Nucleus accumbens (tissue), 56 donors: ENCODE measurements at regions not wholly inside any gene's neighbourhood (a gene's known extent, or its start where the extent isn't known, plus 50 kb on each side); places are given as distances from the start of the nearest gene placed in this dataset.

Source experiments
- DNase-seq, 56 donors: peaks; one replicate each; lab custom pipeline; 2025; lab: John Stamatoyannopoulos, UW

- DNase-seq, result no peak
Measured at GRCh38 chr4:100811046-100811445, 293.2 kb upstream of the EMCN start.

- DNase-seq, result no peak
Measured at GRCh38 chr4:100809506-100809905, 291.7 kb upstream of the EMCN start.

- DNase-seq, result no peak
Measured at GRCh38 chr4:100806988-100807387, 289.2 kb upstream of the EMCN start.

DNA sequence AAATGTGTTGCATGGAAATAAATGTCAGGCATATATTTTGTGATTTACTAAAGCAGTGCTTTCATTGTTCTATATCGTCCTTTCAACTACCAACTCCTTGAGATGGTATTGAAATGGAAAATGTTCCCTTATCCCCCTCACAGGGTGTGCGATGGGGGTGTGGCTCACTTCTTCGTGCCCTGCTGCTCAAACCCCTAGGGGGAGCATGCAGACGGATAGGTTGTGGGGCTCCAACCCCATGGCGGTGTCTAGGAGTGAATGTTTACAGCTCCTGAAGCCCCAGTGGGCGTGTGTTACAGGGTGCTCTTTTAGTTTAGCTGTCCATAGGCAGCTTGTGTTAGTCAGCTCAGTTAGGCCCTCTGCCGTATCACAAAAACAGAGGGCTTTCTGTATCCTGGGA, 287.7 kb upstream of the EMCN start:
- DNase-seq, result no peak

- no peak for DNase-seq
Measured at GRCh38 chr4:100804576-100805360, 286.9 kb upstream of the EMCN start.

DNA sequence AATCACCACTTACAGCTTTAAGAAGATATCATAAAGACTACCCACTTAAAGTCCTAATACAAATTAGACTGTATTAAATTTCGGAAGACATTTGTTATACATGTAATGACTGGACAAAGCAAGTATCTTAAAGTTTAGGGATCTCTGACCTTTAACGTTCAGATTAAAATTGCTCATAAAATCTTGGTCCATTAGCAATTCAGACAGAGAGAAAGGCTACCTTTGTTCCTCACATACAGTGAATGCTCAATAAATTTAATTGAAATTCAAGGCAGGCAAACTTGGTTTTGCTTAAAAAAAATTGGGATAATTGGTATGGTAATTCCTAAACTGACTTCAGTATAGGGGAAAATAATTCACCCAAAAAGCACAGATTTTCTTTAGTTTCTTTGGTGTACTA, 285.9 kb upstream of the EMCN start:
- DNase-seq, result no peak

GRCh38 chr4:100799761-100800539, 282.1 kb upstream of the EMCN start:
- no peak for DNase-seq

DNA sequence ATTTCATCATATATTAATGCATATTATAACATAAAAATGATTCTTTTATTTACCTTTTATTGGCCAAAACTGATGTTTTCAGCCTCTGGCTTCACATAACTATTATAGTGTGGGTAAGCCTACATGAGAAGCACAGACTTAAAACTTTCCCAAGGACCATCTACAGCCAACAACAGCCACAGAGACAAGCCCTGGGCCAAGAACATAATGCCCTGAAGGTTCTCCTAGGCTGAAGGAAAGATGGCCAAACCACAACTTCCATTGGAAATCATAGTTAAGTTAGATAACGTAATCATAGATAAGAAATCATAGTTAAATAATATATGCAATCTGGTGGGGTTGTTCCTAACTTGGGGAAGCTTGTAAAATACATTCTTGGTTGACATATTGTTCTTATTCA, 280.0 kb upstream of the EMCN start:
- no peak for DNase-seq

GRCh38 chr4:100797356-100797755, 279.5 kb upstream of the EMCN start:
- no peak for DNase-seq

DNA sequence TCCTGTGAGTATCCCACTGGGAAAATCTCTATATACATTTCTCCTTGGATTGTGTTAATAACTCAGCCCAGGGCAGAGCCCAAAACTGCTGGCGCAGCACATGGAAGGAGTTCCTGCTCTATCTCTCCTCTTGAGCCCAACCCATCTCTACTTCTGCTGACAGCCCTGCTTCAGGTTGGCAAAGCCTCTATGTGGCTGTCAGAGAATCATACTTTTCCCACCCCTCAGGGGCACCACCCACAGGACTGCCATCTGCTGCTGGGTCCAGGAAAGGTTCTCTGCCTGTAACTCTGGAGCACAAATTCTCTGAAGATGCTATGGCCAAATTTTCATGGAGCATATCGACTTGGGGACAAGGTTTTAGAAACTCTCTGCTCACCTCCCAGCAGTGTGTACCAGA, 278.5 kb upstream of the EMCN start:
- DNase-seq, result no peak

DNA sequence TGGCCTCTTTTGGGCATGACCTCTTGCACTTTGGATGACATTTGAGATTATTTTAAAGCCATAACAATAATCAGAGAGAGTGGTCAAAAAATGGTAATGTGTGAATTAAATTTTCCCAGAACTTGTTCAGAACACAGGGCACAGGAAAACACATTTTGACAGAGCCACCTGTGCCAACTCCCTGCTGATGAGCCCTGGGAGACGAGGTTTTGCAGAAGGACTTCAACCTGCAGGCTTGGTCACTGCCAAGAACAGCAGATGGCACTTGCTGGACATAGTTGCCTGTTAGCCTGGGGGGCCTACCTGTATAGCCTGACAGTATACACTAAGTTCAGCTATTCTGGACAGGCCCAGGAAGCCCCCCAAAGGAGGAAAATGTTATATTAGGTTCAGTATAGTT, 277.8 kb upstream of the EMCN start:
- no peak for DNase-seq

DNA sequence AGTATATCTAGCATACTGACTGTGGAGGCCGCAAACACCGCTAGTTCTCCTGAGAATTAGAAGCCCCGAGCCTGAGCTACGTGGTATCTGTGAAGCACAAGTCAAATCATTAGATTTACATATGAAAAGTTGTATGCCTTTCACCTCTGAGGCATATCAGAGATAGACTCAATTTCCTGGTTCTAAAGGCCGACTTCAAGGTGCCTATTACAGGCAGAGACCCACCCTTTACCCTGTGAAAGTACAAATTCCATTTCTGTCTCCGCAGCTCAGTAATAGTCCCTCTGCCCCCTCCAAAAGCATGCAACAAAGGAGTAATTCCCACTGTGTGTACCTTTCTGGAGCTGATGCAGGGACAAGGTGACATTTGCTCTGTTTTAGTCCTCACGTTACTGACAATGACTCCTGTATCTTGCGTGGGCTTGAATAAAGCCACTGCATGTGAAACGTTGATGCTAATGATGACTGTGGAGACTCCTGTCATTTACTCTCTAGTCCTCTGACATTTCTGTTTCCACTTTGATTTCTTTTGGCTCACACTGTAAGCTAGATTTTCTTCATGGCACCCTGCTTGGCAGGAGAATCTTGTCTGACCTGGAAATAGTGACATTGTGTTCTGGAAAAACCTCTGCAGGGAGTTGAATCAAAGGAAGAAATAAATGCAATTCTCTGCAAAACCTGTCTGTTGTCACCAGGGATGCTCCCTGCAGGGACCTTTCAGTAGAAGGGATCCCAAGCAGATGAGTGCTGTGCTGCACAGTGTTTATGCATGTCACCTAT, 273.2 kb upstream of the EMCN start:
- DNase-seq, result no peak

DNA sequence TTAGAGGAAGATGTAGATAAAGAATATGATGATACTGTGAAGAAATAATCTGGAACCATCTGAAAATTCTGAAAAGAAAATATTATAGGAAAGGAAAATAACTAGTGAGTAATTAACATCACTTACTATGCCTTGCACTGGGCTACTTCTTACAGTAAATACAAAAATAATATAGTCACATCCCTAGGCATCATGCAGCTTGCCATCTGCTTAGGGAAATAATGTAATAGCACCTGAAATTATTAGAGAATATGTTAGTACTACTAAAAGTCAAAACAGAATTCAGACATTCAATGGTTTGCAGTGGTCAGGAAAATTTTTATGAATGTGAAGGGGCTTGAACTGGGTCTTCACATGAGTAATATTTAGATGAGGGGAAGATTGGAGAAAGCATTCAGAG, 272.2 kb upstream of the EMCN start:
- DNase-seq, result no peak

GRCh38 chr4:100786481-100786880, 268.7 kb upstream of the EMCN start:
- DNase-seq, result no peak

DNA sequence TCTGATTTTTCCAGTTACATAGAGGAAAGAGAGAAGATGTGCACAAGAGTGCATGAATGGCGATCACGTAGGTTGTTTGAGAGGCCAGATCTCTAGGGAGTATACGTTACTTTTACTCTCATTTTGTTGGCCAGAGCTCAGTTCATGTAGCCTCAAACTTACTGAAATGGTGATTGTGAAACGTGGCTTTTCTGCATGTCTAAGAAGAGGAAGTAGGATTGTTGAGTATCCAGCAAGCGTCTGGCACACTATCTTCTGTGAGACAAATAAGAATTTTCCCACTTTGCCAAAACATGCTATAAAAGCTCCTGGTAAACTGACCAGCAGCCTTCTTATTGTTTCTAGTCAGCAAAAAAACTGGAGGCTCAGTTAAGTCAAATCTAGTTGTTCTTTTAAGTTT, 264.5 kb upstream of the EMCN start:
- DNase-seq, result no peak

GRCh38 chr4:100781435-100781834, 263.6 kb upstream of the EMCN start:
- no peak for DNase-seq

GRCh38 chr4:100780126-100780525, 262.3 kb upstream of the EMCN start:
- DNase-seq, result no peak

DNA sequence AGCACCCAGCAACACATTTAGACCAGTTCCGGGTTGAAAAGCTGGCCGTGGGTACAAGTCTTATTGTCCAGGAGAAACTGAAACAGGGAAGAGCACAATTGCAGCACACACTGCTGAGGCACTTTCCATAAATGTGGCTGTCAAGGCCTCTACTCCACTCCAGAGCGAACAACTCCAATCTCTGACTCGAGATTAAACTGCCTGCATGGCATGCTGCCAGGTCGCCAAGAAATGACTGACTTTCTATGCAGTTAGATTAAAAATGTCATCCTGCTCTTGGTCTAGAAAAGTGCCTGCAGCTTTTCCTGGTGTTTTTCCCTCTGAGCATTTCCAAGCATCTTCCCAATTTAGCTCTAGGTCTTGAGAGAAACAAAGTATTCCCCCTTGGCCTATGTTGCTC, 260.6 kb upstream of the EMCN start:
- DNase-seq, result no peak

DNA sequence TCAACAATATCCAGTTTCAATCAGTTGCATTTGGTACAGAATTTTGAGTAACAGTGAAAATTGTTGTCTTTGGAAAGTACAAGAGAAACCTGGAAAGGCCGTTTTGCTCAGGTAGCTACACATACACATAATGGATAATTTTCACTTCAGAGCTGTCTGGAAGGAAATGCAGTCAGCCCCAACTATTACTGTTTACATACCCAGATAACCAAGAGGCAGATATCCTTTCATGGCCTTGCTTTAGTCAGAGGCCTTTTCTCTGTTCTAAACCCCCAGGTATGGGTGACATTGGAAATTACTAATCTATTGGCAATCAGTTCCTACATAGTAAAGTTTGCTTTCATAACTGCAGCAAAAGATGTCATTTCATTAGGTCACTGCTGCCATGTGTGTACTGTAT, 244.9 kb upstream of the EMCN start:
- DNase-seq, result no peak

DNA sequence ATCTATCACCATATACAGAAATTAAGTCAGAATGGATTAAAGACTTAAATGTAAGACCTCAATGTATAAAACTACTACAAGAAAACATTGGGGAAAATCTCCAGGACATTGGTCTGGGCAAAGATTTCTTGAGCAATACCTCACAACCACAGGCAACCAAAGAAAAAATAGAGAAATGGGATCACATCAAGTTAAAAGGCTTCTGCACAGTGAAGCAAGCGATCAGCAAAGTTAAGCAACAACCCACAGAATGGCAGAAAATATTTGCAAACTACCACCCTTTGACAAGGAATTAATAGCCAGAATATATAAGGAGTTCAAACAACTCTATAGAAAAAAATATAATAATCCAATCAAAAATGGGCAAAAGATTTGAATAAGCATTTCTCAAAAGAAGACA, 236.9 kb upstream of the EMCN start:
- no peak for DNase-seq

- DNase-seq, result no peak
Measured at GRCh38 chr4:100746141-100746739, 228.4 kb upstream of the EMCN start.
